ENCODE measurements at regions not wholly inside any gene's neighbourhood (a gene's known extent, or its start where the extent isn't known, plus 50 kb on each side); places are given as distances from the start of the nearest gene placed in this dataset.
"Not testable (repeated sequence)": the region's sequence is repeated elsewhere in the genome, so short reads cannot be mapped to it uniquely, and the experiment has no call there.

DNA sequence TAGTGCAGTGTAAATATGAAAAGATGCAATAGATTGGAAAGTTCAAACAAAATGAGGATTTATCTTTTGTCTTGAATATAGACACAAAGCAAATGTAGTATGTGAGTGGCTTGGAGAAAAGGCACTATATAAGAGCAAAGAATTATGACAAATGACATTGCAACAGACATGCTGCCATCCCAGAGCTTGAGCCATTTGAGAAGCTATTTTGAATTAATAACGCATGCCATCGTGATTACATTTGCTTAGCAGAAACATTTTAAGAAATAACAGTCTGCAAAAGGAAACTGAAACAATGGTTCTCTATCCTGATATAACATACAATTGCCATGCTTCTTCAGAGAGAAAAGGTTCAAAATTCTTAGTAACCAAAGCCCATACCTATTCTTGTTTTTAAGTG is 677.1 kb downstream of the ZEB2 start:
- no peak for DNase-seq
- intact Hi-C loops (cut with DNase I) = no loop called here

DNA sequence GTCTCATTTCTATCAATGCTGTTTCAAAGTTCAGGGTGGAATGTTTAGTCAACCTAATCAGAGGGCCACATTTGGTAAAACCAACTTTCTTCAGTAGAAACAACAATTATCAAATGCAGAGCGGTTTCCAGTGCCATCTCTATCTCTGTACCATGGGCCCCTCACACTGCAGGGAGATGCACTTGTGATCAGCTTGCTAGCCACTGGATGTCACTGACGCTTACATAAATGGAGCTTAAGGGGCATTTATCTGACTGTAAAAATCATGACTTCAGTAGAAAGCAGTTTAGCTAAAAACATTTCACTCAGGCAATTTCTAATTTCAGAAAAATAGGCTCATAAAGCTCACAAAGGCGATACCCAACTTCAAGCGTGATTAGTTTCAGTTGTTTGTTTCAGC is 678.0 kb downstream of the ZEB2 start:
- intact Hi-C loops (cut with DNase I) = no loop called here
- no peak for DNase-seq

DNA sequence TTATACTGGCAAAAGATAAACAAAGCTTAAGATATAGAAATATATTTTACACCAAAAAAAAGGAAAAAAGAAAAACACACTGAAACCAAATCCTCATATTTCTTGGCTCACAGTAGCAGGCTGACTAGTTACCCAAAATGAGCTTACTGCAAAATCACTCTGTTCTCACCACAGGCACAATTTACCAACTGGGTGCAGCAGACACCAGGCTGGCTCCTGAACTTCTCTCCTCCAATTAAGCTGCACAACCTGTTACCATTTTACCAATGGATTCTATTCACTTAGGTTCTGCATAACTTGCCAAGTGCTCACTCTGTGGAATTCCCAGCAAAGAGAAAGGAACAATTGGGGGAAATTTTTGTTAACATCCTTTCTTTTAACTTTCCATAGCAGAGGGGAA is 679.3 kb downstream of the ZEB2 start:
- intact Hi-C loops (cut with DNase I) = no loop called here
- DNase-seq = no peak

DNA sequence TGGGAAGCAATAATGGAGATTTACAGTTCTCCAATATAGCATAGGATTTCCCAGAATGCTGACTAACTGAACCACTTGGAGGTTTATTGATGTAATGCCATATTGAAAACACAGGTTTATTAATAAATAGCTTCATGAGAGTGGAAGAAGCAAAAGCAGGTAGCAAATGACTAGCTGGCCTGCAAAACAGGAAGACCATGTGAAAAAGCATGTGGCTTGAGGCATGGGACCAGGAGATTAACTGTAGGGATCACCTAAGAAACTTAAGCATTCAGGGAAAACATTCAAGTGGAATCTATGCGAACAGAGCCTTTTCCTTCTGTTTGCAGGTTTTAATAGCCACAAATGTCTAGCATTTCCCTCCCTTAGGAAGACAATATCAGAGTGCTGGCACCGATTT is 679.7 kb downstream of the ZEB2 start:
- intact Hi-C loops (cut with DNase I) = no loop called here
- DNase-seq = no peak

DNA sequence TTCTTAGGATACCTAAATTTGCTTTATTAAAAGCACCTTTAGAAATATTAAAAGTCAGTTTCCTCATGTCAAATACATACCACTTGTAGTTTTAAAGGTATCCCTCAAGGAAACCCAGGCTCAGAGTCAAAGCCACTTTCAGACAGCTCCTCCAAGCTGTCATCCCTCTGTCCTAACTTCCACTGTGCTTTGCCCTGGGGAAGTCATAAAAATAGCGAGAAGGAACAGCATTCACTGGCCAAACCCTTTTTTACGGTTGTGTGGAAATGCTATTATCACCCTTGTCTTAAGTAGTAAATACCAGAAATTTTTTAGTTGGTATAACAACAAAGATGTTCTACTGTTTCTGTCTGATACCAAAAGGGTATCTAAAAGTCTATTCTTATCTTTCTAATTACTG is 680.5 kb downstream of the ZEB2 start:
- no peak for DNase-seq
- intact Hi-C loops (cut with DNase I) = no loop called here

DNA sequence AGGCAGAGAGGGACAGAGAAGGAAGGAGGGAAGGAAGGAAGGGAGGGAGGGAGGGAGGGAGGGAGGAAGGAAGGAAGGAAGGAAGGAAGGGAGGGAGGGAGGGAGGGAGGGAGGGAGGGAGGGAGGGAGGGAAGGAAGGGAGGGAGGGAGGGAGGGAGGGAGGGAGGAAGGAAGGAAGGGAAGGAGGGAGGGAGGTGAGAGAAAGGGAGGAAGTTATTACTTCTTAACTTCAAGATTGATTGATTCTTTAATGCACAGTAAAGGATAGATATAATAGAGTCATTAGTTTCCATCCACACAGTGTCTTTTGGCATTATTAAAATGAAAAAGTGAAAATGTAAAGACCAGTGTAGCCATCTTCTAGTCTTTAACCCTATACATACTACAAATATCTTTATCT is 682.9 kb downstream of the ZEB2 start:
- not testable (repeated sequence) for DNase-seq

DNA sequence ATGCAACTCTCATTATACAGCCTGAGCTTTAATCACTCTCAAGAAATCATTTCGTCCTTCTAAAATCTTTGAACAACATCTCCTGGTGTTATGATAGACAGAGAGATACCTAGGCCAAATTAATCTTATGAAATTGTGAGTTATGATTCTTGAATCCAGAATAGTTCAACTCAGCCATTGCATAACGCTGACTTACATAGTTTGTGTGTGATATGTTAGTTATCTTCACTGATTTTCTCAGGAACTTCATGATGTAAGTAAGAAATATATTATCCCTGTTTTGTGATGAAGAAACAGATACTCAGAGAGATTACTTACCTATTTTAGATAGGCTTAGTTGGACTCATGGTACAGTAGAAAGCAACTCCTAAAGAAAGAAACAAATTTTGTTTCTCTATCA is 684.4 kb downstream of the ZEB2 start:
- no peak for DNase-seq
- intact Hi-C loops (cut with DNase I) = no loop called here

More for the DNA sequence above, 682.9 kb downstream of the ZEB2 start:
- intact Hi-C loops (cut with DNase I) = not testable (repeated sequence)

DNA sequence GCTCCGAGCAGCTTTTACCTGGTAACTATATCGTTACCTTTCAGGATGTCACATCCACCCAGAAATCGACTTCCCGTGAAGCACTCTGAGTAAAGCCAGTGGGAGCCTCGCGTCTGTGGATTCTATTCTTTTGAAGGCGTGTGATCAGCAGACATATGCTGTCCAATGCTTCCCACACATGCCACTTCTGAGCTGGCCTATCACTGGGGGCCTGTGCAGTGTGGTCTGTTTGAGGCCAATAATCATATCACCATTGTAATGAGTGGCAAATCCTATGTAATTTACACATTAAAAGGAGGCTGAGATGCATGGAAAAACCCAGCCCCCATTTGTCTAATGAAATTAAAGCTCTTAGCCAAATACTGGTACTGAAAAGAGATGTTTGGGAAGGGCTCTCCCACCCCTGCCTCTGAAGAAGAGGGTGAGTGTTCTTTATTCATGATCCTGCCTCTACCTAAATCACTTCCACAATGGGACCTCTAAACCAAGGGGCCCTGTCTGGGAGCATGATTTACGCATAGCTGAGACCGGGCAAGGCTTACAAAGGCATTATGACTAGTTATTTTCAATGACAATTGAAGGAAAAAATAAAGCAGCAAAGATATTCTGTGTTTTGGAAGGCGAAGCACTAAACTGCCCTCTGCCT is 686.8 kb downstream of the ZEB2 start:
- intact Hi-C loops (cut with DNase I) = no loop called here

DNA sequence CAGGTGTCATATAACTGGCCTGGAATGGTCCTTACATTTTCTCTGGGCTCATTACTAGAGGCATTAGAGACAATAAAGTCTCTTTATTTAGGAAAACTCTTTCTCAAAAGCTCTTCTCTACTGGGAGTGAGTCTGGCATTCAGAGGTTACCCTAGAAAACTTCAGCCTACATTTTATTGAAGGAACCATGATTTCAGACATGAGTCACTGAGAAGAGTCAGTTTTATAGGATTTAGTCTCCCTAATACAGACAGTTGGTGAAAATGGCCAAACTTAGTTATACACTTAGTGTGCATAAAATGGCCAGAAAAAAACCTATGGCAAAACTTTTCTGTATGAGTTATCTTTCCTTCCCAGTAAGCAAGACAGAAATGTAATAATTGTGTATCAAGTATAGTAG is 689.4 kb downstream of the ZEB2 start:
- no peak for DNase-seq
- intact Hi-C loops (cut with DNase I) = no loop called here

More for the DNA sequence above, 686.8 kb downstream of the ZEB2 start:
- DNase-seq = no peak

DNA sequence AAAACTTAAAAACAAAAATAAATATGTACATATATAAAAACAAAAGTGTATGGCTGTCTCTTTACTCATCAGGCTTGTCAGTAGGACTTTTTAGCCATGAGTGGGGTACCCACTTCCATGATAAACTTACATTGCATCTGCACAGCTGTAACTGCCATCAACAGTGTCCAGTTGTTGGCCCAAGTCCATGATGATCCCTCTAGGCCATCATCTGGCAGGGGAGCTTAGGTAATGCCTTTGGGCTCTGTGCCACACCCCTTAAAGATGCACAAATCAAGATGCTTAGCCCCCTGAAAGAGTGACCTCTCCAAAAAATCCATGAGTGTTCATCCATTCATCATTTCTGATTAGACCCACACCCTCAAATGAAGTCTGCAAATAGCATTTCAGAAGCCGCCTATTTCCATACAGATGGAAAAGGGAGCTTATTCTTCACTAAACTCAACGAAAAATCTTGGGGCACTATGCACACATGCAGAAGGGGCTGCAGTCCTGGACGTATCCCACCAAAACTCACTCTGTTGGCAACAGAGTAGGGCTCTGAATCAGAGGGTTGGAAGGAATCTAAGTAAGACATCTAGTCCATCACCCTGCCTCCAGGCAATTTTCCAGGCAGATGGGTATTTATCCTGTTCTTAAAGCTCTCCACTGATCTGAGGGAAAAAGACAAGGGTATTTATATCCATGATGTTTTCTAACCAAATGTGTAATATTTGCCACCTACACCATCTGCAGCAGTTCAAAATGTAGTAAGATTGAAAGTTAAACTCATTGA is 691.0 kb downstream of the ZEB2 start:
- intact Hi-C loops (cut with DNase I) = no loop called here
- no peak for DNase-seq

DNA sequence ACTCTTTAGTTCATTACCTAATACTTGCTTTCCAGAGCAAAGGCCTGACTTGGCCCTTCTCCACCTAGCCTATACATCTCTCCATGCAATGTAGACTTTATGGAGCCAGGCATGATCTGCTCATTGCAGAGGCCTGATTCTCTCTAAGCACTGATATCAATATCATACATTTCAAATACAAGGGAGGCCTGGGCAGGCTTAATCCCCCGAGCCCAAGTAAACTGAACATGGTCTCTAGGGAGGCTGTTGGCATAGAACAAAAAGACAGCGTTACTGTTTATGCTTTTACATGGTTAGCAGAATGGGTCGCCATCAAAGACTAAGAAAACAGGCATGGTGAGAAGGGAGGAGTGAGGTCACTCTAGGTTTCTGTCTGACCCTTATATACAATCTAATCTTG is 695.1 kb downstream of the ZEB2 start:
- DNase-seq = no peak
- intact Hi-C loops (cut with DNase I) = no loop called here

DNA sequence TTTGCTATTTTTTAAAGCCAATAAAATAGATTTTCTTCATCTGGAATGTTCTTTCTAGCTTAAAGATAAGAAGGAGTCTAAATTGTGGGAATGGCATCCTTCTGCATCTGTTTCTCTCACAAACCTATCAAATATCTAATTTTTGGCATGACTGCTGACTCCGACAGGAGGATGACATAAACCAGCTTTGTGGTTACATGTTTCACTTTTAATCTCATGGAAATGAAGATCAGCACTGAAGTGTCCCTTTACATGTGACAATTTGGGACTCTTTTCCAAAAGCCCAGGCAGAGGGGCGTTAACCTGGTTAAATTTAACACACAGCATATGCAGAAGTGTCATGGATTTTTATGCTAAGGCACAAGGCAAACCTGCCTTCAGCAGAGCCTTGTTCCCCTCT is 694.7 kb downstream of the ARHGAP15 start:
- DNase-seq = no peak
- intact Hi-C loops (cut with DNase I) = no loop called here

DNA sequence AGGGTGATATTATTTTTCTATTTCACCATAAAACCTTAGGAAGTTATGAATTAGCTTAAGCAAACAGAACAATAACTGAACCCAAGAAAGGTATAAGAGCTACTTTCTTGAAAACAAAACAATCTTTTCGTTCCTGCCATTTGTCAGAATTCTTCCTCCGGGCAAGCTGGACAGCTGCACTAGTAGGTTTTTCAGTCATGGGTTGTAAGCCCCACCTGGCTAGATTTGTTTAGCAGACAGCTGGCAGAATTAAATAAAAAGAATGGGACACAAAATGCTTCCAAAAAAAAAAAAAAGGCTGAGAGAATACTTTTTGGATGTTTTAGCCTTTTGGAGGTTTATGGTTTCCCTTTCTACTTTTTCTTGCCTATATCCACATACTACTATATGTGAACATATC is 694.1 kb downstream of the ARHGAP15 start:
- no peak for DNase-seq
- intact Hi-C loops (cut with DNase I) = no loop called here

DNA sequence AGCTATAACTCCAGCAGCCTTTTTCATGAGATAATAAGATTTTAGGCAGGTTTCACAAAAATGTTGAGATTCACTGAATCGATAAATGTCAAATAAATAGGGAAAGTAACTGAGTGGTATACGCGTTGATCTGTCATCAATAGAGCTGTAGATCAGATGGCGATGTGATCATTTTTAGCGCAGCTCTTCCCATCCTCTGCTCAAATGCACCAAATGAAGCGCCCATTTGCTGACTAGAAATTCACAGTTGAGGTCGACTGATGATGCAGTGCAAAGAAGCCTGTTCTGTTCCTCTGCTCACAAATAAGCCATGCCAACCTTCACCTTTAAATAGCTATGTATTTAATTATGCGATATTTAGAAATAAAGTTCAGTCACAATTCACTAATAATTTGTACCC is 693.5 kb downstream of the ARHGAP15 start:
- intact Hi-C loops (cut with DNase I) = no loop called here

DNA sequence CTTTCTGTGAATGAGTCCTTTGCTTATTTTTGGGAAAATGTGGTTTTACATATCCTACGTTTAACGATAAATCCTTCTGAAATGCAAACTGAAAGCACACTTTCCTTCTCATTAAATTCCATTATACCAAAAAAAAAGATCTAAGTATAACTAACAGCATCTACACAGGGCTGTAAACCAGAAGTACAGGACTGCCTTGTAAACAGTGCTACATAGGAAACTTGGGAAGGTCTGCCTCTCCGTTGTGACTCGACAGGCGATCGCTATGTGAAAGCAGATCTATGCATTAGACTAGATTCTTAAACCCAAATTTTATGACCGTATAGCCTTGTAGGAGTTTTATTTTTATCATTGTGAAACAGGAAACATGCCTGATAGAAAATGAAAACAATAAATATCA is 690.5 kb downstream of the ARHGAP15 start:
- DNase-seq = no peak
- intact Hi-C loops (cut with DNase I) = no loop called here

More for the DNA sequence above, 693.5 kb downstream of the ARHGAP15 start:
- no peak for DNase-seq

DNA sequence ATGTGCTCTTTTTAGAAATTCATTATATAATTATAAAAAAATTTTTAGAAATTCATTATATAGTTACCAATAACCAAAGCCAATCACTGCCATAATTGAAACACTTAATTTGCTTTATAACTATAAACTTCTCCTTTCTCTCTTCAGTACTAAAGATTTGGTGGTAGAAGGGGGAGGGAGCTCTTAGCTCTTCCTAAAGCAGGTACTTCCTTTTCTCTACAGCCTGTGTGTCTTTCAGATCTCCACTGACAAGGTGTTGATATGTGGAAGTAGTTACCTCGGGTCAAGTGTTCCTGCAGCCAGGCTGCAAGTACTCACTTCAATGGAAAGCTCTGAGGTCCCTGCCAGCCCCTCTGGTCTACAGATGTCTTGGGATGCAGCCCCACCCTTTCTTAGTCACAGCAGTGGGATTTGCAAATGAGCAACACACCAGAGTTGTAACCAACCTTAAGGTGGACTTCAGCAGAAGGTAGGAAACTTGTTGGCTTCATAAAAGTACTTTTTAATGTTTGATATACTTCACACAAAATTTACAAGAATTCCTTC is 690.0 kb downstream of the ARHGAP15 start:
- DNase-seq = no peak
- intact Hi-C loops (cut with DNase I) = no loop called here

All from posterior cingulate gyrus (tissue), 11 donors.